ENCODE measurements at regions not wholly inside any gene's neighbourhood (a gene's known extent, or its start where the extent isn't known, plus 50 kb on each side); places are given as distances from the start of the nearest gene placed in this dataset.

GRCh38 chr16:14377326-14377725 is 252.7 kb downstream of the PARN start:
- Histone ChIP-seq H3K27me3 (ENCODE audit: control insufficient read depth in 4 of 4, insufficient read depth in 4 of 4, low read length in 3 of 4) (no peaks in the 10 kb centered on the region), H3K36me3 (ENCODE audit: control insufficient read depth in 4 of 4, insufficient read depth in 3 of 4, low read depth in 1 of 4, low read length in 3 of 4) (no peaks in the 10 kb centered on the region), H3K4me3 (ENCODE audit: low read depth in 1 of 3, low read length in 3 of 3) (no peak overlapping the region), H3K9me3 (ENCODE audit: control insufficient read depth in 4 of 4, low read length in 3 of 4) (no peaks in the 10 kb centered on the region), H3K9ac (ENCODE audit: low read depth in 1 of 2, low read length in 2 of 2) (no peak overlapping the region), H3K27ac (ENCODE audit: low read depth in 1 of 2, low read length in 2 of 2) (no peak overlapping the region), H3K4me1 (ENCODE audit: control insufficient read depth in 4 of 4, insufficient read depth in 4 of 4, low read length in 3 of 4) (no peaks in the 10 kb centered on the region)
- TF ChIP-seq FOXA1 (IDR thresholded peaks at IDR 0.05) (no peak), JUND (IDR thresholded peaks at IDR 0.05) (no peak), MAX (IDR thresholded peaks at IDR 0.05) (no peak), HNF4A (conservative IDR thresholded peaks at IDR 0.05) (no peak), GABPA (IDR thresholded peaks at IDR 0.05 in 1 of 2, conservative IDR thresholded peaks at IDR 0.05 in 1 of 2) (no peak), TAF1 (conservative IDR thresholded peaks at IDR 0.05) (no peak), ZBTB33 (IDR thresholded peaks at IDR 0.05) (no peak), RAD21 (IDR thresholded peaks at IDR 0.05) (no peak), FOXA2 (IDR thresholded peaks at IDR 0.05) (no peak), RXRA (IDR thresholded peaks at IDR 0.05) (no peak), ATF3 (IDR thresholded peaks at IDR 0.05) (no peak), EGR1 (IDR thresholded peaks at IDR 0.05; ENCODE audit: low read depth in 2 of 2) (no peak), SP1 (IDR thresholded peaks at IDR 0.05) (no peak), NR2F2 (IDR thresholded peaks at IDR 0.05) (no peak), HNF4G (IDR thresholded peaks at IDR 0.05) (no peak), YY1 (IDR thresholded peaks at IDR 0.05) (no peak)
- TF ChIP-seq, protein P1, sequence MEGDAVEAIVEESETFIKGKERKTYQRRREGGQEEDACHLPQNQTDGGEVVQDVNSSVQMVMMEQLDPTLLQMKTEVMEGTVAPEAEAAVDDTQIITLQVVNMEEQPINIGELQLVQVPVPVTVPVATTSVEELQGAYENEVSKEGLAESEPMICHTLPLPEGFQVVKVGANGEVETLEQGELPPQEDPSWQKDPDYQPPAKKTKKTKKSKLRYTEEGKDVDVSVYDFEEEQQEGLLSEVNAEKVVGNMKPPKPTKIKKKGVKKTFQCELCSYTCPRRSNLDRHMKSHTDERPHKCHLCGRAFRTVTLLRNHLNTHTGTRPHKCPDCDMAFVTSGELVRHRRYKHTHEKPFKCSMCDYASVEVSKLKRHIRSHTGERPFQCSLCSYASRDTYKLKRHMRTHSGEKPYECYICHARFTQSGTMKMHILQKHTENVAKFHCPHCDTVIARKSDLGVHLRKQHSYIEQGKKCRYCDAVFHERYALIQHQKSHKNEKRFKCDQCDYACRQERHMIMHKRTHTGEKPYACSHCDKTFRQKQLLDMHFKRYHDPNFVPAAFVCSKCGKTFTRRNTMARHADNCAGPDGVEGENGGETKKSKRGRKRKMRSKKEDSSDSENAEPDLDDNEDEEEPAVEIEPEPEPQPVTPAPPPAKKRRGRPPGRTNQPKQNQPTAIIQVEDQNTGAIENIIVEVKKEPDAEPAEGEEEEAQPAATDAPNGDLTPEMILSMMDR (IDR thresholded peaks at IDR 0.05; ENCODE audit: low read depth, low read length, missing input control), result no peak
- TF ChIP-seq, protein P2, sequence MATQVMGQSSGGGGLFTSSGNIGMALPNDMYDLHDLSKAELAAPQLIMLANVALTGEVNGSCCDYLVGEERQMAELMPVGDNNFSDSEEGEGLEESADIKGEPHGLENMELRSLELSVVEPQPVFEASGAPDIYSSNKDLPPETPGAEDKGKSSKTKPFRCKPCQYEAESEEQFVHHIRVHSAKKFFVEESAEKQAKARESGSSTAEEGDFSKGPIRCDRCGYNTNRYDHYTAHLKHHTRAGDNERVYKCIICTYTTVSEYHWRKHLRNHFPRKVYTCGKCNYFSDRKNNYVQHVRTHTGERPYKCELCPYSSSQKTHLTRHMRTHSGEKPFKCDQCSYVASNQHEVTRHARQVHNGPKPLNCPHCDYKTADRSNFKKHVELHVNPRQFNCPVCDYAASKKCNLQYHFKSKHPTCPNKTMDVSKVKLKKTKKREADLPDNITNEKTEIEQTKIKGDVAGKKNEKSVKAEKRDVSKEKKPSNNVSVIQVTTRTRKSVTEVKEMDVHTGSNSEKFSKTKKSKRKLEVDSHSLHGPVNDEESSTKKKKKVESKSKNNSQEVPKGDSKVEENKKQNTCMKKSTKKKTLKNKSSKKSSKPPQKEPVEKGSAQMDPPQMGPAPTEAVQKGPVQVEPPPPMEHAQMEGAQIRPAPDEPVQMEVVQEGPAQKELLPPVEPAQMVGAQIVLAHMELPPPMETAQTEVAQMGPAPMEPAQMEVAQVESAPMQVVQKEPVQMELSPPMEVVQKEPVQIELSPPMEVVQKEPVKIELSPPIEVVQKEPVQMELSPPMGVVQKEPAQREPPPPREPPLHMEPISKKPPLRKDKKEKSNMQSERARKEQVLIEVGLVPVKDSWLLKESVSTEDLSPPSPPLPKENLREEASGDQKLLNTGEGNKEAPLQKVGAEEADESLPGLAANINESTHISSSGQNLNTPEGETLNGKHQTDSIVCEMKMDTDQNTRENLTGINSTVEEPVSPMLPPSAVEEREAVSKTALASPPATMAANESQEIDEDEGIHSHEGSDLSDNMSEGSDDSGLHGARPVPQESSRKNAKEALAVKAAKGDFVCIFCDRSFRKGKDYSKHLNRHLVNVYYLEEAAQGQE (IDR thresholded peaks at IDR 0.05), result no peak
- WGBS, result 83% methylated on average over 1 of the region's 1 CpG
- no peak for DNase-seq (ENCODE audit: low spot score)
